Urothelium cell line (cell line): ENCODE measurements at regions not wholly inside any gene's neighbourhood (a gene's known extent, or its start where the extent isn't known, plus 50 kb on each side); places are given as distances from the start of the nearest gene placed in this dataset.
A peak's percentile ranks its signal among the peaks of the same experiment; 100 is the strongest.
"Not testable (repeated sequence)": the region's sequence is repeated elsewhere in the genome, so short reads cannot be mapped to it uniquely, and the experiment has no call there.

Source experiments
- DNase-seq: peaks from one replicate; pipeline ENCODE4 v3.0.0; 2011; ENCODE audit warnings: low spot score, mixed read lengths
- FAIRE-seq: peaks from 2 replicates; lab custom pipeline; 2011; peaks lifted over from hg19 to GRCh38; lab: Jason Lieb, UNC

- no peak for FAIRE-seq
- no peak for DNase-seq
Measured at GRCh38 chr10:57624856-57625592, 642.7 kb downstream of the IPMK start.

- DNase-seq (no peak), FAIRE-seq (no peak)
Measured at GRCh38 chr10:57624066-57624465, 643.6 kb downstream of the IPMK start.

- FAIRE-seq (no peak), DNase-seq (no peak)
Measured at GRCh38 chr10:57621466-57621865, 646.2 kb downstream of the IPMK start.

- FAIRE-seq = no peak
- DNase-seq = no peak
Measured at GRCh38 chr10:57605948-57606485, 661.7 kb downstream of the IPMK start.

- FAIRE-seq = no peak
- DNase-seq = no peak
Measured at GRCh38 chr10:57599440-57599839, 668.3 kb downstream of the IPMK start.

- DNase-seq (no peak), FAIRE-seq (no peak)
Measured at GRCh38 chr10:57593983-57594573, 673.6 kb downstream of the IPMK start.

- FAIRE-seq = peak; percentile 65
Measured at GRCh38 chr10:57579926-57580325, 687.8 kb downstream of the IPMK start.

GRCh38 chr10:57562211-57562610 lies 705.5 kb downstream of the IPMK start:
- DNase-seq = no peak
- FAIRE-seq = no peak

More at GRCh38 chr10:57579926-57580325, 687.8 kb downstream of the IPMK start:
- peak; percentile 37 for DNase-seq

GRCh38 chr10:57551774-57552173 lies 715.9 kb downstream of the IPMK start:
- not testable (repeated sequence) for DNase-seq, FAIRE-seq

GRCh38 chr10:57535306-57535705 lies 732.4 kb downstream of the IPMK start:
- DNase-seq (no peak), FAIRE-seq (no peak)

- DNase-seq (no peak), FAIRE-seq (no peak)
Measured at GRCh38 chr10:57513637-57514036, 754.1 kb downstream of the IPMK start.

- no peak for DNase-seq
- no peak for FAIRE-seq
Measured at GRCh38 chr10:57507788-57508187, 759.9 kb downstream of the IPMK start.

- FAIRE-seq = peak; percentile 20
Measured at GRCh38 chr10:57506414-57507094, 761.1 kb downstream of the IPMK start.

GRCh38 chr10:57494486-57494885 lies 773.2 kb downstream of the IPMK start:
- no peak for DNase-seq

More at GRCh38 chr10:57506414-57507094, 761.1 kb downstream of the IPMK start:
- DNase-seq = no peak

GRCh38 chr10:57482259-57482658 lies 785.4 kb downstream of the IPMK start:
- FAIRE-seq (no peak), DNase-seq (no peak)

More at GRCh38 chr10:57494486-57494885, 773.2 kb downstream of the IPMK start:
- no peak for FAIRE-seq

GRCh38 chr10:57472823-57473619 lies 794.7 kb downstream of the IPMK start:
- no peak for FAIRE-seq

GRCh38 chr10:57468894-57469432 lies 798.7 kb downstream of the IPMK start:
- FAIRE-seq = peak; percentile 55
- DNase-seq = no peak

More at GRCh38 chr10:57472823-57473619, 794.7 kb downstream of the IPMK start:
- no peak for DNase-seq

- DNase-seq (no peak), FAIRE-seq (no peak)
Measured at GRCh38 chr10:57465155-57465554, 802.5 kb downstream of the IPMK start.

- no peak for FAIRE-seq
Measured at GRCh38 chr10:57460540-57460939, 807.2 kb downstream of the IPMK start.

GRCh38 chr10:57457972-57458512 lies 809.7 kb downstream of the IPMK start:
- no peak for DNase-seq
- no peak for FAIRE-seq

More at GRCh38 chr10:57460540-57460939, 807.2 kb downstream of the IPMK start:
- DNase-seq = no peak
